Right lobe of liver (tissue), 6 donors: ENCODE measurements at regions not wholly inside any gene's neighbourhood (a gene's known extent, or its start where the extent isn't known, plus 50 kb on each side); places are given as distances from the start of the nearest gene placed in this dataset.

Experiments
- ATAC-seq, 4 donors: fragments of 200-7000 bp; cut with Tn5 transposase; one replicate each; pipeline ENCODE4 v1.9.1; 2020; ENCODE audit warnings: mild to moderate bottlenecking in 4 of 4, moderate library complexity in 4 of 4
- DNase-seq, 3 donors: peaks; one replicate each; pipeline ENCODE4 v3.0.0-alpha.2; 2020
- H3K27ac ChIP-seq, 3 donors: fragments of 200-600 bp; one replicate each; pipeline ENCODE4 v1.8.0; 2022
- H3K27me3 ChIP-seq, 2 donors: fragments of 200-600 bp; one replicate each; pipeline ENCODE4 v1.8.0; 2022
- H3K36me3 ChIP-seq, 4 donors: fragments of 200-600 bp; sonication (generic) in 1 of 4; one replicate each; pipeline versions ENCODE4 v1.5.1 to v1.8.0; 2017 to 2022; ENCODE audit warnings: control low read depth in 1 of 4
- H3K4me1 ChIP-seq, 4 donors: fragments of 200-600 bp; sonication (generic) in 1 of 4; one replicate each; pipeline versions ENCODE4 v1.5.1 to v1.8.0; 2017 to 2022; ENCODE audit warnings: control low read depth in 1 of 4
- H3K4me3 ChIP-seq, 3 donors: fragments of 200-600 bp; one replicate each; pipeline ENCODE4 v1.8.0; 2022
- H3K9me3 ChIP-seq, 4 donors: fragments of 200-600 bp; sonication (generic) in 1 of 4; one replicate each; pipeline versions ENCODE4 v1.5.1 to v1.8.0; 2017 to 2022; ENCODE audit warnings: control low read depth in 1 of 4
- CTCF ChIP-seq, 4 donors: fragments of 200-600 bp in 3 of 4; fragments of 450-650 bp in 1 of 4; IDR thresholded peaks; one replicate each; pipeline versions ENCODE4 v1.5.1 to v1.8.0; 2016 to 2022; ENCODE audit warnings: antibody characterized with exemption in 4 of 4, mild to moderate bottlenecking in 2 of 4
- POLR2A ChIP-seq: fragments of 450-650 bp; IDR thresholded peaks from one replicate; pipeline ENCODE4 v1.6.1; 2017; ENCODE audit warnings: antibody characterized with exemption, mild to moderate bottlenecking
- WGBS: methylation state at CpG from one replicate; pipeline ENCODE4 v1.1.6; 2018; ENCODE audit warnings: low coverage, low lambda C conversion rate; ENCODE audit not compliant: insufficient coverage; ENCODE audit errors: missing lambda C conversion rate; 5-methylcytosine and 5-hydroxymethylcytosine counted together
- intact Hi-C, 2 donors: fragments of 100-400 bp; cut with DNase I; formaldehyde crosslinking; loops; one replicate each; pipeline versions ENCODE4 v1.11.2 to v1.14.1; 2022
- donor health status: DM: no; HTN: yes; CAD: no.
- donor health status: DM: no; HTN: no; CAD: no.
- donor health status: DM: no; HTN: no; CAD: no.
- donor health status: DM: no; HTN: yes; CAD: no.
- donor health status: DM: no; HTN: yes; CAD: no.

DNA sequence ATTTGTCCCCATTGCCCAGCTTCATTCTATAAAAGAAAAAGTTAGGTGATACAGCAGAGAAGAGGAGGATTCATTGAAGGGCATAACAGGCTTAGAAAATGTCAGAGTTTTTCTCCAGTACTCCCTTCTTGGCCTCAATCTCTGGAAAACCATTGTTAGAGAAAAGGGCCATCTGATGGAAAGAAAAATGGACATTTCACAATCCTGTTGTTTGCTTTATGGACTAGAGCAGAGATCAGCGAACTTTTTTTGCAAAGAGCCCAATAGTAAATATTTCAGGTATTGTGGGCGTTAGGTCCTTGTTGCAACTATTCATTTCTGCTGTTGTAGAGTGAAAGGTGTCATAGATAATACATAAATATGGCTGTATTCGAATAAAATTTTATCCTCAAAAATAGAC, 208.8 kb downstream of the TLE4 start:
- intact Hi-C loops: no loop called here
- no peak overlapping the region for H3K4me3 ChIP-seq
- H3K27ac ChIP-seq: no peak overlapping the region
- TF ChIP-seq POLR2A (no peak), CTCF (IDR thresholded peaks at IDR 0.05) (no peak)
- WGBS: 40% methylated on average over 3 of the region's 3 CpGs
- H3K27me3 ChIP-seq: no peaks in the 10 kb centered on the region
- DNase-seq (no peak), ATAC-seq (peak; percentile 39 to 82 (median 56))
- H3K36me3 ChIP-seq: no peaks in the 10 kb centered on the region
- H3K4me1 ChIP-seq: no peaks in the 10 kb centered on the region
- H3K9me3 ChIP-seq: no peaks in the 10 kb centered on the region

GRCh38 chr9:79779901-79780300, 208.1 kb downstream of the TLE4 start:
- WGBS: 90% methylated on average over 6 of the region's 7 CpGs
- ATAC-seq (no peak), DNase-seq (no peak)
- H3K4me3 ChIP-seq: no peak overlapping the region
- no peaks in the 10 kb centered on the region for H3K9me3 ChIP-seq
- TF ChIP-seq CTCF (IDR thresholded peaks at IDR 0.05) (no peak), POLR2A (no peak)
- intact Hi-C loops: no loop called here
- no peak overlapping the region for H3K27ac ChIP-seq
- H3K4me1 ChIP-seq: no peaks in the 10 kb centered on the region
- H3K36me3 ChIP-seq: no peaks in the 10 kb centered on the region
- no peaks in the 10 kb centered on the region for H3K27me3 ChIP-seq

DNA sequence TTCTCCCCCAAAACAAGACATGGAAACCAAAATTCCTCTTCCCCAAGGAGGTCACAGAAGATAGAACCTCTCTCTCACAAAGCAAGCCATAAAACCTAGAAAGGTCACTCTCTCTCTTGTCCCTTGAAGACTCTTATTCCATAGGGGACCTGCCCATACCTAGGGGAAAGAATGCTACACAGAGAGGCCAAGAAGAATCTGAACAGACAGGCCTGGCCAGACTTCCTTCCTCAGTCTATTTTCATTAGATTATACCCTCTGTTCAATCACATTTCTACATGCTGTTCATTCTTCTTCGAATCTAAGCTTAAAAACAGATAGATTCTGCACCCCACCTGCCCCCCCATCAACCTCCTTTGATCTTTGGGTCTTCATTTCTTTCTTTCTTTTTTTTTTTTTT, 206.8 kb downstream of the TLE4 start:
- TF ChIP-seq CTCF (IDR thresholded peaks at IDR 0.05) (no peak), POLR2A (no peak)
- no peaks in the 10 kb centered on the region for H3K4me1 ChIP-seq
- WGBS: 36% methylated on average over 1 of the region's 1 CpG
- H3K4me3 ChIP-seq: no peak overlapping the region
- ATAC-seq: no peak
- no peak for DNase-seq
- no peaks in the 10 kb centered on the region for H3K9me3 ChIP-seq
- H3K36me3 ChIP-seq: no peaks in the 10 kb centered on the region
- intact Hi-C loops: no loop called here
- no peak overlapping the region for H3K27ac ChIP-seq
- H3K27me3 ChIP-seq: no peaks in the 10 kb centered on the region

DNA sequence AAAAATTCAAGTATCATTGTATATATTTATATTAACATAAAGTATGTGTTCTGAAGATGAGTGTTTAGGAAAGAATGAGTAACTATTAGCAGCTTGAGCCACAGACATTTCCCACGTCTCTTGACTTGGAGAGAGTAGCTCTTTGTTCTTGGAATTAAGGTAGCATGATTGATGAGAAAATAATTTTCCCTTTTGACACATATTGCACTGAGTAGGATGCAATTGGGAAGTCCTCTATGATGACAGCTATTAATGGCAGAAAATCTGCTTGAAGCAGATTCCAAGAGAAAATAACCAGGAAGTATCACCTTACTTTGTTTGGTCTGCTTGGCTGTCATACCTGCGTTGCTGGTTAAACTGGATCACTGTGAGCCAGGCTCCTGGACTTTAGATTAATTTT, 204.8 kb downstream of the TLE4 start:
- Histone ChIP-seq H3K4me3 (no peak overlapping the region), H3K9me3 (no peaks in the 10 kb centered on the region), H3K27ac (no peak overlapping the region), H3K36me3 (no peaks in the 10 kb centered on the region), H3K4me1 (no peaks in the 10 kb centered on the region), H3K27me3 (no peaks in the 10 kb centered on the region)
- WGBS: 63% methylated on average over 2 of the region's 2 CpGs
- no peak for ATAC-seq
- intact Hi-C loops: no loop called here
- no peak for TF ChIP-seq CTCF (IDR thresholded peaks at IDR 0.05)
- TF ChIP-seq POLR2A: no peak
- DNase-seq: no peak
